Mesothelial cell of epicardium (in vitro differentiated cells): ENCODE measurements at regions not wholly inside any gene's neighbourhood (a gene's known extent, or its start where the extent isn't known, plus 50 kb on each side); places are given as distances from the start of the nearest gene placed in this dataset.

Experiments used
- DNase-seq, 2 experiments: peaks; one replicate each; pipeline ENCODE4 v3.0.0; 2021; ENCODE audit warnings: low spot score in 2 of 2; ENCODE audit not compliant: unreplicated experiment in 2 of 2
- H3K27ac Mint-ChIP-seq: 2 replicates; pipeline ENCODE4 v1.8.0; 2021; ENCODE audit warnings: mixed read lengths
- H3K27me3 Mint-ChIP-seq: 2 replicates; pipeline ENCODE4 v1.8.0; 2021; ENCODE audit warnings: low read depth, mixed read lengths
- H3K36me3 Mint-ChIP-seq: 2 replicates; pipeline ENCODE4 v1.8.0; 2021; ENCODE audit warnings: mixed read lengths
- H3K4me1 Mint-ChIP-seq: 2 replicates; pipeline ENCODE4 v1.8.0; 2021; ENCODE audit warnings: mixed read lengths
- H3K4me3 Mint-ChIP-seq: 2 replicates; pipeline ENCODE4 v1.8.0; 2021; ENCODE audit warnings: mild to moderate bottlenecking, moderate library complexity, mixed read lengths
- H3K9me3 Mint-ChIP-seq: 2 replicates; pipeline ENCODE4 v1.8.0; 2021; ENCODE audit warnings: mixed read lengths
- CTCF ChIP-seq: fragments of 200-600 bp; sonication (generic); IDR thresholded peaks from one replicate; pipeline ENCODE4 v1.5.0; 2021; ENCODE audit warnings: antibody characterized with exemption; ENCODE audit not compliant: unreplicated experiment

GRCh38 chr17:69962436-69962995, 112.5 kb upstream of the KCNJ16 start:
- Mint-ChIP-seq H3K9me3 (peaks cover 25% of the 10 kb centered on the region), H3K4me3 (no peak overlapping the region), H3K4me1 (peaks cover 36% of the 10 kb centered on the region), H3K36me3 (peaks cover 4% of the 10 kb centered on the region), H3K27ac (no peak overlapping the region), H3K27me3 (no peaks in the 10 kb centered on the region)
- no peak for DNase-seq
- TF ChIP-seq CTCF, result no peak

- peaks cover 4% of the 10 kb centered on the region for H3K36me3 Mint-ChIP-seq
- H3K4me3 Mint-ChIP-seq, result no peak overlapping the region
- peaks cover 30% of the 10 kb centered on the region for H3K9me3 Mint-ChIP-seq
- no peak overlapping the region for H3K27ac Mint-ChIP-seq
- DNase-seq, result no peak
- H3K4me1 Mint-ChIP-seq, result peaks cover 12% of the 10 kb centered on the region
- TF ChIP-seq CTCF, result no peak
- no peaks in the 10 kb centered on the region for H3K27me3 Mint-ChIP-seq
Measured at GRCh38 chr17:69967910-69968411, 107.1 kb upstream of the KCNJ16 start.

- TF ChIP-seq CTCF, result no peak
- H3K4me1 Mint-ChIP-seq, result peaks cover 9% of the 10 kb centered on the region
- peaks cover 39% of the 10 kb centered on the region for H3K9me3 Mint-ChIP-seq
- no peak overlapping the region for H3K27ac Mint-ChIP-seq
- H3K27me3 Mint-ChIP-seq, result no peaks in the 10 kb centered on the region
- DNase-seq, result no peak
- no peak overlapping the region for H3K4me3 Mint-ChIP-seq
- peaks cover 9% of the 10 kb centered on the region for H3K36me3 Mint-ChIP-seq
Measured at GRCh38 chr17:69969897-69970296, 105.1 kb upstream of the KCNJ16 start.

GRCh38 chr17:69972251-69972650, 102.8 kb upstream of the KCNJ16 start:
- H3K9me3 Mint-ChIP-seq, result peaks cover 23% of the 10 kb centered on the region
- peaks cover 5% of the 10 kb centered on the region for H3K36me3 Mint-ChIP-seq
- no peak overlapping the region for H3K4me3 Mint-ChIP-seq
- H3K4me1 Mint-ChIP-seq, result peaks cover 9% of the 10 kb centered on the region
- no peak for DNase-seq
- no peak overlapping the region for H3K27ac Mint-ChIP-seq
- H3K27me3 Mint-ChIP-seq, result no peaks in the 10 kb centered on the region
- TF ChIP-seq CTCF, result no peak

- TF ChIP-seq CTCF, result no peak
- H3K4me3 Mint-ChIP-seq, result no peak overlapping the region
- peaks cover 5% of the 10 kb centered on the region for H3K36me3 Mint-ChIP-seq
- H3K4me1 Mint-ChIP-seq, result peaks cover 17% of the 10 kb centered on the region
- no peaks in the 10 kb centered on the region for H3K27me3 Mint-ChIP-seq
- peaks cover 23% of the 10 kb centered on the region for H3K9me3 Mint-ChIP-seq
- H3K27ac Mint-ChIP-seq, result no peak overlapping the region
- DNase-seq, result no peak
Measured at GRCh38 chr17:69975808-69976207, 99.2 kb upstream of the KCNJ16 start.
